AG09309 (cell line): ENCODE measurements at regions not wholly inside any gene's neighbourhood (a gene's known extent, or its start where the extent isn't known, plus 50 kb on each side); places are given as distances from the start of the nearest gene placed in this dataset.

Source experiments
- DNase-seq: peaks from one replicate; pipeline ENCODE4 v3.0.0-alpha.2; 2010; ENCODE audit warnings: low read depth
- H3K4me3 ChIP-seq: 2 replicates; pipeline ENCODE4 v1.5.1; 2011; ENCODE audit warnings: mild to moderate bottlenecking, low read depth, low read length, moderate library complexity; ENCODE audit not compliant: control insufficient read depth
- TF ChIP-seq, protein P1 (sequence below): IDR thresholded peaks from 2 replicates; pipeline ENCODE4 v1.5.1; 2011; ENCODE audit warnings: mild to moderate bottlenecking, low read depth, low read length, inconsistent platforms; ENCODE audit not compliant: insufficient read depth, control insufficient read depth; ENCODE audit errors: missing control alignments

DNA sequence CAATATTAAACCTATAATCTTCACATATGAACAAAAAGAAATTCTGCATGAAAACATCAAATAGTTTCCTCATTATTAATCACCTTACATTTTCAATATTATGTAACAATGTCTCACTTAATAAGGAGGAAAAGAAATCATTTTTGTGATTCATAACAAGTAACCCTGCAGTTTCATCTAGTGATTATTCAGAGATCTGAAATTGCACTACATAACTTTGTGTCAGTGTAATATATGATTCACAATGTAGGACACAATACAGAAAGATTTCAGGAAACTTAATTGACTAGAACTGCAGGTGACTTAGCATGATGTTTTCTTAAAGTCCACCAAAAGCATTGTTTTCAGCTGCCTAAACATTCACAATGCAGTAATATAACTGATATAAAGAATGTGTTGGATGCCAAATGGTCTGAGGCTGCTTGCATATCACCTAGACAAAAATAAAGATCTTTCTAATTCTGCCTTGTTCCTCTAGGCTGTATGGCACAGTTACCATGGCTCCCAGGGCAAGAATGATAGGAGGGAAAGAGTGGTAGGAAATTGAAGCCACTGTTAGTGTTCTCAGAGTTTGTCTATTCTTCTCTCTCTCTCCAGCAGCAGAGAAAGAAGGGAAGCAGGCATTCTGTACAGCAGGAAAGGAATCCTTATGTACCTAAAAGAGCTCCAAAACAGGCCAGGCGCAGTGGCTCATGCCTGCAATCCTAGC, 366.6 kb downstream of the FSIP2 start:
- TF ChIP-seq, protein P1, sequence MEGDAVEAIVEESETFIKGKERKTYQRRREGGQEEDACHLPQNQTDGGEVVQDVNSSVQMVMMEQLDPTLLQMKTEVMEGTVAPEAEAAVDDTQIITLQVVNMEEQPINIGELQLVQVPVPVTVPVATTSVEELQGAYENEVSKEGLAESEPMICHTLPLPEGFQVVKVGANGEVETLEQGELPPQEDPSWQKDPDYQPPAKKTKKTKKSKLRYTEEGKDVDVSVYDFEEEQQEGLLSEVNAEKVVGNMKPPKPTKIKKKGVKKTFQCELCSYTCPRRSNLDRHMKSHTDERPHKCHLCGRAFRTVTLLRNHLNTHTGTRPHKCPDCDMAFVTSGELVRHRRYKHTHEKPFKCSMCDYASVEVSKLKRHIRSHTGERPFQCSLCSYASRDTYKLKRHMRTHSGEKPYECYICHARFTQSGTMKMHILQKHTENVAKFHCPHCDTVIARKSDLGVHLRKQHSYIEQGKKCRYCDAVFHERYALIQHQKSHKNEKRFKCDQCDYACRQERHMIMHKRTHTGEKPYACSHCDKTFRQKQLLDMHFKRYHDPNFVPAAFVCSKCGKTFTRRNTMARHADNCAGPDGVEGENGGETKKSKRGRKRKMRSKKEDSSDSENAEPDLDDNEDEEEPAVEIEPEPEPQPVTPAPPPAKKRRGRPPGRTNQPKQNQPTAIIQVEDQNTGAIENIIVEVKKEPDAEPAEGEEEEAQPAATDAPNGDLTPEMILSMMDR: no peak
- no peak for DNase-seq
- no peak overlapping the region for H3K4me3 ChIP-seq

DNA sequence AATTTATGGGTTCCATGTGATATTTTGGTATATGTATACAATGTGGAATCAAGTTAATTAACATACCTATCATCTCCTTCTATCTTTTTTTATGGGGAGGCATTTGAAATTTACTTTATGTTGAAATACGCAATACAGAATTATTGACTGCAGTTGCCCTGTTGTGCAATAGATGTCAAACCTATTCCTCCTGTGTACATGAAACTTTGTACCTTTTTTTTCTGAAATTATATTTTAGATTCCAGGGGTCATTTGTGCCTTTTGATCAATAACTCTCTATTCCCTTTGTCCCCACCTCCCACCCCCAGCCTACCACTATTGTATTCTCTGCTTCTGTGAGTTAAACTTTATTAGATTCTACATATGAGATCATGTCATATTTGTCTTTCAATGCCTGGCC, 369.9 kb downstream of the FSIP2 start:
- TF ChIP-seq, protein P1: no peak
- no peak for DNase-seq
- no peak overlapping the region for H3K4me3 ChIP-seq

DNA sequence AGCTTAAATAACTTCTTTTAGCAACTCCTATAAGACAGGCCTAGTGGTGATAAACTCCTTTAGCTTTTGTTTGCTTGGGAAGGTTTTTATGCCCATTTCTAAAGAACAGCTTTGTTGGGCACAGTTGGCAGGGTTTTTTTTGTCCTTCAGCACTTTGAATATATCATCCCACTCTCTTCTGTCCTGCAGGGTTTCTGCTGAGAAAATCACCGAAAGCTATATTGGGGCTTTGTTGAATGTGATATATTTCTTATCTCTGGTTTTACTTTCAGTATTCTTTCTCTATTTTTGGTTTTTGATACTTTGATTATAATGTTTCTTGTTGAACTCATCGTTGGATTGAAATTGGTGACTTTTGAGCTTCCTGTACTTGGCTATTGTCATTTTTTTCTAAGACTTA, 372.8 kb upstream of the ZC3H15 start:
- TF ChIP-seq, protein P1: no peak
- no peak overlapping the region for H3K4me3 ChIP-seq
- no peak for DNase-seq

DNA sequence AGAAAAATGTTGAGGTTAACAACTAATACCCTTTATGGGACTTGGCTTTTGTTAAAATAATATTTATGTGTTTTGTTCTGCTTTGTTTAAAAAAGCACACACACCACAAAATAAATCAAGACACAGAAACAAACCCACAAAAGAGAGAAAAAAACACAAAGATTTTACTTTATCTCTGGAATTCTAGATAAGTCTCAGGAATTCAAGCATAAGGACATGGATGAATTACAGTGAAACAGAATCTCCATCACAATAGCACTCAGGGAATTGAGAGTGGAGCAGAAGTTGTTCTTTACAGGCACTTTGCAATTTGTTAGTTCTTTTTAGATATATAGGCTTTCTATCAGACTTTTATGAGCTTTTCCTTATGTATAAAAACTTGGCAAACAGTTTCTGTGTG, 360.9 kb upstream of the ZC3H15 start:
- H3K4me3 ChIP-seq: no peak overlapping the region
- no peak for DNase-seq
- TF ChIP-seq, protein P1: no peak

DNA sequence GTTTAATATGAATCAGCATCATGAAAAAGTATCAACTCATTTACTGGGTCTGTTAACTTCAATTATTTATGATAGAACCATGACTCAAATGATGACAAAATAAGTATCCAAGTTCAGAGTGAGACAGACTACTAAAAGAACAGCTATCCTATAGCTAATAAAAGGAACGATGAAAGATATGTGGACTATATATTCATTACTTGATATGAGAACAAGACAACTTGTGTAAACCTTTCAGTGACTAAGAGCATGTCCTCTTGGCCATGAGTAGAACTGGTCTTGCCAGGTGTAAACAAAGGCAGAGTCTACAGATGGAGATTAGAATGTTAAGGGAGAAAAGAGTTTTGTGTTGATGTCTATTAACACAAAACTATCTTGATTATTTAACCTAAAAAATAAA, 360.4 kb upstream of the ZC3H15 start:
- no peak overlapping the region for H3K4me3 ChIP-seq
- no peak for DNase-seq

DNA sequence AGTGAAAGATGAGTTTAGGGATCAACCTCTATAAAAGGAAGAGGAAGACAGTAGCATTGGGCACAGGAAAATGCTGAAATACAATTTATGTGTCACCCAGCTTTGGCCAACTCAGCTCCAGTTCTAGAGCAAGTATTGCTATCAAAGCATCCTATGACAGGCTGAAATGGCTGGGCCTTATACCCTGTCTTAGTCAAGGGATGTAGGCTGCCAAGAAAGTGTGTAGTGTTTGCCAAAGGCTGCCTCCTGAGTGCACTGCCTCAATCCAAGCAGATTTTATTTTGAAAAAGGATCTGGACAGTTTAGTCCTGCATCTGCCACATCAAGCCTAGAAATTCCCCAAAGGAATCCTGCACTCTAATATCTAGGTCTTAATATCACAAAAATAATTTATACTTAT, 359.9 kb upstream of the ZC3H15 start:
- TF ChIP-seq, protein P1: no peak
- no peak for DNase-seq
- H3K4me3 ChIP-seq: no peak overlapping the region

More for the DNA sequence above, 360.4 kb upstream of the ZC3H15 start:
- TF ChIP-seq, protein P1: no peak
